A549 (cell line): ENCODE measurements at regions not wholly inside any gene's neighbourhood (a gene's known extent, or its start where the extent isn't known, plus 50 kb on each side); places are given as distances from the start of the nearest gene placed in this dataset.

Experiments used
- ATAC-seq, 2 experiments: fragments of 200-7000 bp in 1 of 2; fragments of >200 bp in 1 of 2; cut with Nextera tagmentation in 1 of 2; cut with Tn5 transposase in 1 of 2; 3 replicates each; pipeline versions ENCODE4 v1.8.0 to v1.9.1; 2018 to 2020; ENCODE audit warnings: mild to moderate bottlenecking in 1 of 2, moderate library complexity in 1 of 2
- CTCF ChIA-PET: fragments of 300-600 bp; sonication (Branson Sonifier 250); formaldehyde crosslinking; extraction: SDS; loops from one replicate; lab custom pipeline; 2021; ENCODE audit warnings: antibody characterized with exemption, inconsistent platforms; lab: Yijun Ruan, JAX
- POLR2A ChIA-PET: fragments of 350-600 bp; formaldehyde crosslinking; extraction: SDS; loops from one replicate; lab custom pipeline; 2021; ENCODE audit warnings: antibody characterized with exemption, inconsistent platforms; lab: Yijun Ruan, JAX
- DNase-seq, 2 experiments: peaks; one replicate each; pipeline versions ENCODE4 v3.0.0 to v3.0.0-alpha.2; 2011 to 2016; ENCODE audit warnings: low read depth in 1 of 2, low spot score in 1 of 2
- FAIRE-seq: peaks from 2 replicates; lab custom pipeline; 2011; peaks lifted over from hg19 to GRCh38; lab: Jason Lieb, UNC
- H3K27ac ChIP-seq, 2 experiments: fragments of >200 bp; sonication (Bioruptor Twin); formaldehyde crosslinking; 3 replicates each; pipeline ENCODE4 v1.5.1; 2016 to 2017
- H3K4me1 ChIP-seq: fragments of >200 bp; sonication (Bioruptor Twin); formaldehyde crosslinking; 3 replicates; pipeline ENCODE4 v1.6.1; 2016
- H3K4me2 ChIP-seq: fragments of >200 bp; sonication (Bioruptor Twin); formaldehyde crosslinking; 3 replicates; pipeline ENCODE4 v1.6.1; 2016
- H3K4me3 ChIP-seq: fragments of >200 bp; sonication (Bioruptor Twin); formaldehyde crosslinking; 3 replicates; pipeline ENCODE4 v1.5.1; 2016
- H3K9me3 ChIP-seq: fragments of >200 bp; sonication (Bioruptor Twin); formaldehyde crosslinking; 3 replicates; pipeline ENCODE4 v1.6.1; 2016
- CBX2 ChIP-seq: fragments of 200-600 bp; sonication (generic); IDR thresholded peaks from 2 replicates; pipeline ENCODE4 v1.6.1; 2016; ENCODE audit warnings: low read depth, mild to moderate bottlenecking, borderline replicate concordance
- CBX8 ChIP-seq: fragments of 200-600 bp; sonication (generic); IDR thresholded peaks from 2 replicates; pipeline ENCODE4 v1.6.1; 2016
- CHD2 ChIP-seq: fragments of 150-350 bp; IDR thresholded peaks from 2 replicates; pipeline ENCODE4 v1.6.1; 2014; ENCODE audit warnings: low read length; ENCODE audit not compliant: partially characterized antibody
- EP300 ChIP-seq, 2 experiments: fragments of >200 bp; sonication (Bioruptor Twin); formaldehyde crosslinking; IDR thresholded peaks; 2 replicates in 1 of 2; 3 replicates in 1 of 2; pipeline ENCODE4 v1.6.1; 2016 to 2017
- FOXS1 ChIP-seq: fragments of 250-450 bp; sonication (Bioruptor Pico); IDR thresholded peaks from 2 replicates; pipeline ENCODE4 v1.5.0; 2020; ENCODE audit warnings: mild to moderate bottlenecking, moderate library complexity
- GATA3 ChIP-seq: IDR thresholded peaks from 2 replicates; pipeline ENCODE4 v1.6.1; 2012; ENCODE audit warnings: borderline replicate concordance
- HDAC2 ChIP-seq: fragments of 200-600 bp; sonication (generic); IDR thresholded peaks from 2 replicates; pipeline ENCODE4 v1.6.1; 2016
- HEYL ChIP-seq: fragments of 250-450 bp; sonication (Bioruptor Pico); IDR thresholded peaks from 2 replicates; pipeline ENCODE4 v1.8.0; 2021; ENCODE audit warnings: mild to moderate bottlenecking, moderate library complexity
- HOXA7 ChIP-seq: fragments of 250-450 bp; sonication (Bioruptor Pico); IDR thresholded peaks from 2 replicates; pipeline ENCODE4 v1.5.0; 2020; ENCODE audit warnings: mild to moderate bottlenecking, moderate library complexity
- HOXB13 ChIP-seq: fragments of 250-450 bp; sonication (Bioruptor Pico); IDR thresholded peaks from 2 replicates; pipeline ENCODE4 v1.5.0; 2020; ENCODE audit warnings: low read depth, mild to moderate bottlenecking, moderate library complexity
- JUNB ChIP-seq: fragments of >200 bp; sonication (Bioruptor Twin); formaldehyde crosslinking; IDR thresholded peaks from 2 replicates; pipeline ENCODE4 v1.6.1; 2016
- MAFK ChIP-seq: fragments of 450-650 bp; IDR thresholded peaks from 2 replicates; pipeline ENCODE4 v1.6.1; 2014; ENCODE audit not compliant: partially characterized antibody
- MAZ ChIP-seq: fragments of 150-350 bp; IDR thresholded peaks from 2 replicates; pipeline ENCODE4 v1.6.1; 2014; ENCODE audit warnings: antibody characterized with exemption, low read depth, low read length, borderline replicate concordance
- MYC ChIP-seq: IDR thresholded peaks from 2 replicates; pipeline ENCODE4 v1.6.1; 2012; ENCODE audit warnings: mild to moderate bottlenecking, inconsistent platforms, low read length, improper control_type of control experiment, borderline replicate concordance
- NFE2L2 ChIP-seq: fragments of 150-350 bp; conservative IDR thresholded peaks from 2 replicates; pipeline ENCODE4 v1.6.1; 2014; ENCODE audit warnings: low read length
- NR3C1 ChIP-seq: fragments of >200 bp; sonication (Bioruptor Twin); formaldehyde crosslinking; IDR thresholded peaks from 3 replicates; pipeline ENCODE4 v1.6.1; 2017
- PHF8 ChIP-seq: fragments of 200-600 bp; sonication (generic); IDR thresholded peaks from 2 replicates; pipeline ENCODE4 v1.6.1; 2016; ENCODE audit warnings: low read depth, mild to moderate bottlenecking, antibody characterized with exemption, moderate library complexity, borderline replicate concordance
- RARB ChIP-seq: fragments of 250-450 bp; sonication (Bioruptor Pico); IDR thresholded peaks from 2 replicates; pipeline ENCODE4 v1.8.0; 2021; ENCODE audit warnings: mild to moderate bottlenecking, moderate library complexity
- RNF2 ChIP-seq: fragments of 200-600 bp; sonication (generic); IDR thresholded peaks from 2 replicates; pipeline ENCODE4 v1.6.1; 2016; ENCODE audit warnings: low read depth, mild to moderate bottlenecking, antibody characterized with exemption, moderate library complexity, borderline replicate concordance
- SMC3 ChIP-seq: fragments of >200 bp; sonication (Bioruptor Twin); formaldehyde crosslinking; IDR thresholded peaks from 3 replicates; pipeline ENCODE4 v1.6.1; 2018; ENCODE audit warnings: inconsistent platforms
- SREBF2 ChIP-seq: fragments of 450-650 bp; IDR thresholded peaks from 2 replicates; pipeline ENCODE4 v1.6.1; 2014; ENCODE audit warnings: mild to moderate bottlenecking, moderate library complexity
- TFCP2L1 ChIP-seq: fragments of 250-450 bp; sonication (Bioruptor Pico); IDR thresholded peaks from 2 replicates; pipeline ENCODE4 v1.5.0; 2021; ENCODE audit warnings: mild to moderate bottlenecking
- ZC3H11A ChIP-seq: fragments of 450-650 bp; IDR thresholded peaks from 2 replicates; pipeline ENCODE4 v1.6.1; 2014; ENCODE audit warnings: antibody characterized with exemption, mild to moderate bottlenecking
- WGBS: methylation state at CpG from one replicate; pipeline ENCODE4 v1.1.6; 2017; ENCODE audit errors: missing lambda C conversion rate; 5-methylcytosine and 5-hydroxymethylcytosine counted together
- TF ChIP-seq, protein P1 (sequence below): fragments of 200-600 bp; sonication (generic); IDR thresholded peaks from 2 replicates; pipeline ENCODE4 v1.6.1; 2016; ENCODE audit warnings: antibody characterized with exemption, mild to moderate bottlenecking, moderate library complexity
- TF ChIP-seq, protein P2 (sequence below): fragments of 250-450 bp; sonication (Bioruptor Pico); IDR thresholded peaks from 2 replicates; pipeline ENCODE4 v1.5.0; 2021; ENCODE audit warnings: mild to moderate bottlenecking, moderate library complexity, borderline replicate concordance
- TF ChIP-seq, protein P3 (sequence below): fragments of >200 bp; sonication (Bioruptor Twin); formaldehyde crosslinking; IDR thresholded peaks from 3 replicates; pipeline ENCODE4 v1.5.1; 2016
- TF ChIP-seq, protein P4 (sequence below): IDR thresholded peaks from 2 replicates; pipeline ENCODE4 v1.6.1; 2012
- TF ChIP-seq, protein P5 (sequence below): fragments of 250-450 bp; sonication (Bioruptor Pico); IDR thresholded peaks from 2 replicates; pipeline ENCODE4 v1.5.0; 2020; ENCODE audit warnings: low read depth, mild to moderate bottlenecking, moderate library complexity

DNA sequence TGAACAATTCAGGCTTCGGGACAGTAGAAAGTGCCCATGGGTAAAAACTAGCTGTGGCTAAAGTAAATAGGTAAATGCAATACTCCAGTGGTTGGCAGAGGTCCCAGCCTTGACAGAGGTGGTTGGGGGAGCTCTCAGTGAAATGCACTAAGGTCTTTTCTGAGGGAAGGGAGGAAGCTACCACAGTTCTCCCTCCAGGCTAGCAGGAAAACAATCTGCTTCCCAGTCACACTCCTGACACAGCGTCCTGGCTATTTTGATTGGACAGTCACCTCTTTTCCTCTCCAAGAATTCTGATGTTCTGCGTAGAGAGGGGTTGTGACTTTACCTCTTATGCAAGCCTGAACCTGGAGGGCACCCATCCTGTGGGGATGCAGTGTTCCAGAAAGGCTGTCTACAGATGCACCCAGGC lies 128.7 kb downstream of the CYSLTR2 start:
- FAIRE-seq = no peak
- H3K4me1 ChIP-seq = peaks cover 18% of the 10 kb centered on the region
- peaks cover 22% of the 10 kb centered on the region; the same call in 1 of the 3 replicates for H3K9me3 ChIP-seq
- TF ChIP-seq SMC3 (no peak), HEYL (no peak), JUNB (no peak), CBX8 (no peak), SREBF2 (no peak), NFE2L2 (no peak), HOXB13 (CRISPR knock-in tag) (no peak), CBX2 (no peak)
- TF ChIP-seq, protein P1, sequence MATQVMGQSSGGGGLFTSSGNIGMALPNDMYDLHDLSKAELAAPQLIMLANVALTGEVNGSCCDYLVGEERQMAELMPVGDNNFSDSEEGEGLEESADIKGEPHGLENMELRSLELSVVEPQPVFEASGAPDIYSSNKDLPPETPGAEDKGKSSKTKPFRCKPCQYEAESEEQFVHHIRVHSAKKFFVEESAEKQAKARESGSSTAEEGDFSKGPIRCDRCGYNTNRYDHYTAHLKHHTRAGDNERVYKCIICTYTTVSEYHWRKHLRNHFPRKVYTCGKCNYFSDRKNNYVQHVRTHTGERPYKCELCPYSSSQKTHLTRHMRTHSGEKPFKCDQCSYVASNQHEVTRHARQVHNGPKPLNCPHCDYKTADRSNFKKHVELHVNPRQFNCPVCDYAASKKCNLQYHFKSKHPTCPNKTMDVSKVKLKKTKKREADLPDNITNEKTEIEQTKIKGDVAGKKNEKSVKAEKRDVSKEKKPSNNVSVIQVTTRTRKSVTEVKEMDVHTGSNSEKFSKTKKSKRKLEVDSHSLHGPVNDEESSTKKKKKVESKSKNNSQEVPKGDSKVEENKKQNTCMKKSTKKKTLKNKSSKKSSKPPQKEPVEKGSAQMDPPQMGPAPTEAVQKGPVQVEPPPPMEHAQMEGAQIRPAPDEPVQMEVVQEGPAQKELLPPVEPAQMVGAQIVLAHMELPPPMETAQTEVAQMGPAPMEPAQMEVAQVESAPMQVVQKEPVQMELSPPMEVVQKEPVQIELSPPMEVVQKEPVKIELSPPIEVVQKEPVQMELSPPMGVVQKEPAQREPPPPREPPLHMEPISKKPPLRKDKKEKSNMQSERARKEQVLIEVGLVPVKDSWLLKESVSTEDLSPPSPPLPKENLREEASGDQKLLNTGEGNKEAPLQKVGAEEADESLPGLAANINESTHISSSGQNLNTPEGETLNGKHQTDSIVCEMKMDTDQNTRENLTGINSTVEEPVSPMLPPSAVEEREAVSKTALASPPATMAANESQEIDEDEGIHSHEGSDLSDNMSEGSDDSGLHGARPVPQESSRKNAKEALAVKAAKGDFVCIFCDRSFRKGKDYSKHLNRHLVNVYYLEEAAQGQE = no peak
- DNase-seq = peak in 1 of 2 experiments; percentile 4
- WGBS = 44% methylated on average over 2 of the region's 3 CpGs
- ChIA-PET CTCF (interaction anchor here (1.1 to 1.6 kb wide), 2 partner anchors 13 to 32 kb away, joined by 3 to 9 read pairs; no protein-coding TSS in a partner anchor), POLR2A (interaction anchor here (0.7 to 1.6 kb wide), 4 partner anchors 32 to 328 kb away, joined by 3 to 16 read pairs (median 4); partner anchors contain the start of genes FNDC3A and RCBTB2)
- no peak overlapping the region for H3K4me3 ChIP-seq
- peak in 1 of 2 experiments; percentile 41; a peak in 3 of 6 replicates for ATAC-seq
- peak overlapping the region; percentile 81 to 83 for H3K27ac ChIP-seq
- H3K4me2 ChIP-seq = peak overlapping the region; percentile 62

DNA sequence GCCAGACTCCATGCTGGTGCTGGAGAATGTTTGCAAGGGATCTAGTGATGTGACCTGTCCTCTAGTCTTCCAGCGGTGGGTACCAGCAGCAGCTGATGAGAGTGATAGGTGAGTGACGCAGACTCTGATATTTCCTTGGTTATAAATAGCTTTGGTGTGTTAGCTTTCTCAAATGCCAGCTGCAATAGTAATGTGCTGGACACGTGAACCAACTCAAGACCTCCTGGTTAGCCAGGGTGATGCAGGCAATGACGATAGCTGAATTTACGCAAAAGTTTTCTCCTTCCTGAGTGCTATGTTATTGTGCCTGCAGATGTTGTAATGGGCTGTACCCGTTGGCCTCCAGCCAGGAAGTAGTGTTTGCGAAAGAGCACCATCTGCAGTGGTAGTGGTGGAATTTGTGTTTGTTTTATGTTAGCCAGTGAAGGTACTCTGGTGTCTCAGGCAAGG lies 129.5 kb downstream of the CYSLTR2 start:
- peak overlapping the region; percentile 62 for H3K4me2 ChIP-seq
- CTCF ChIA-PET = interaction anchor here (0.9 to 1.6 kb wide), 2 partner anchors 14 to 203 kb away, joined by 3 to 9 read pairs; no protein-coding TSS in a partner anchor
- FAIRE-seq (no peak), ATAC-seq (peak; percentile 91 to 92), DNase-seq (peak; percentile 10 to 88)
- peaks cover 22% of the 10 kb centered on the region; the same call in 1 of the 3 replicates for H3K9me3 ChIP-seq
- POLR2A ChIA-PET = interaction anchor here (1.1 to 1.7 kb wide), 5 partner anchors 108 to 465 kb away, joined by 3 to 16 read pairs (median 4); partner anchors contain the start of genes FNDC3A and RCBTB2
- WGBS = 15% methylated on average over 4 of the region's 7 CpGs
- peaks cover 18% of the 10 kb centered on the region for H3K4me1 ChIP-seq
- peak overlapping the region; percentile 81 to 87 for H3K27ac ChIP-seq
- no peak overlapping the region for H3K4me3 ChIP-seq
- TF ChIP-seq HDAC2 (no peak), FOXS1 (no peak), RARB (CRISPR knock-in tag) (no peak), NR3C1 (no peak), ZC3H11A (no peak), HOXA7 (CRISPR knock-in tag) (no peak), CBX8 (no peak), MYC (no peak), EP300 (IDR thresholded peaks at IDR 0.05) (peak; percentile 88 to 95; a peak in 4 of 5 replicates), TFCP2L1 (no peak), CHD2 (no peak), RNF2 (no peak), MAFK (no peak), PHF8 (no peak), MAZ (no peak), HOXB13 (CRISPR knock-in tag) (no peak), GATA3 (peak; percentile 81)
- TF ChIP-seq, protein P2, sequence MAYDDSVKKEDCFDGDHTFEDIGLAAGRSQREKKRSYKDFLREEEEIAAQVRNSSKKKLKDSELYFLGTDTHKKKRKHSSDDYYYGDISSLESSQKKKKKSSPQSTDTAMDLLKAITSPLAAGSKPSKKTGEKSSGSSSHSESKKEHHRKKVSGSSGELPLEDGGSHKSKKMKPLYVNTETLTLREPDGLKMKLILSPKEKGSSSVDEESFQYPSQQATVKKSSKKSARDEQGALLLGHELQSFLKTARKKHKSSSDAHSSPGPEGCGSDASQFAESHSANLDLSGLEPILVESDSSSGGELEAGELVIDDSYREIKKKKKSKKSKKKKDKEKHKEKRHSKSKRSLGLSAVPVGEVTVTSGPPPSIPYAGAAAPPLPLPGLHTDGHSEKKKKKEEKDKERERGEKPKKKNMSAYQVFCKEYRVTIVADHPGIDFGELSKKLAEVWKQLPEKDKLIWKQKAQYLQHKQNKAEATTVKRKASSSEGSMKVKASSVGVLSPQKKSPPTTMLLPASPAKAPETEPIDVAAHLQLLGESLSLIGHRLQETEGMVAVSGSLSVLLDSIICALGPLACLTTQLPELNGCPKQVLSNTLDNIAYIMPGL = no peak
- TF ChIP-seq, protein P3, sequence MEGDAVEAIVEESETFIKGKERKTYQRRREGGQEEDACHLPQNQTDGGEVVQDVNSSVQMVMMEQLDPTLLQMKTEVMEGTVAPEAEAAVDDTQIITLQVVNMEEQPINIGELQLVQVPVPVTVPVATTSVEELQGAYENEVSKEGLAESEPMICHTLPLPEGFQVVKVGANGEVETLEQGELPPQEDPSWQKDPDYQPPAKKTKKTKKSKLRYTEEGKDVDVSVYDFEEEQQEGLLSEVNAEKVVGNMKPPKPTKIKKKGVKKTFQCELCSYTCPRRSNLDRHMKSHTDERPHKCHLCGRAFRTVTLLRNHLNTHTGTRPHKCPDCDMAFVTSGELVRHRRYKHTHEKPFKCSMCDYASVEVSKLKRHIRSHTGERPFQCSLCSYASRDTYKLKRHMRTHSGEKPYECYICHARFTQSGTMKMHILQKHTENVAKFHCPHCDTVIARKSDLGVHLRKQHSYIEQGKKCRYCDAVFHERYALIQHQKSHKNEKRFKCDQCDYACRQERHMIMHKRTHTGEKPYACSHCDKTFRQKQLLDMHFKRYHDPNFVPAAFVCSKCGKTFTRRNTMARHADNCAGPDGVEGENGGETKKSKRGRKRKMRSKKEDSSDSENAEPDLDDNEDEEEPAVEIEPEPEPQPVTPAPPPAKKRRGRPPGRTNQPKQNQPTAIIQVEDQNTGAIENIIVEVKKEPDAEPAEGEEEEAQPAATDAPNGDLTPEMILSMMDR = no peak
- TF ChIP-seq, protein P4, sequence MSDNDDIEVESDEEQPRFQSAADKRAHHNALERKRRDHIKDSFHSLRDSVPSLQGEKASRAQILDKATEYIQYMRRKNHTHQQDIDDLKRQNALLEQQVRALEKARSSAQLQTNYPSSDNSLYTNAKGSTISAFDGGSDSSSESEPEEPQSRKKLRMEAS = peak; percentile 27
- TF ChIP-seq, protein P5, sequence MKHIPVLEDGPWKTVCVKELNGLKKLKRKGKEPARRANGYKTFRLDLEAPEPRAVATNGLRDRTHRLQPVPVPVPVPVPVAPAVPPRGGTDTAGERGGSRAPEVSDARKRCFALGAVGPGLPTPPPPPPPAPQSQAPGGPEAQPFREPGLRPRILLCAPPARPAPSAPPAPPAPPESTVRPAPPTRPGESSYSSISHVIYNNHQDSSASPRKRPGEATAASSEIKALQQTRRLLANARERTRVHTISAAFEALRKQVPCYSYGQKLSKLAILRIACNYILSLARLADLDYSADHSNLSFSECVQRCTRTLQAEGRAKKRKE = no peak
